H1 (cell line): ENCODE measurements at regions not wholly inside any gene's neighbourhood (a gene's known extent, or its start where the extent isn't known, plus 50 kb on each side); places are given as distances from the start of the nearest gene placed in this dataset.

Experiments used
- CTCF ChIA-PET: fragments of 300-600 bp; sonication (Branson Sonifier 250); formaldehyde crosslinking; loops from one replicate; lab custom pipeline; 2021; ENCODE audit not compliant: partially characterized antibody; lab: Charles Lee
- POLR2A ChIA-PET: fragments of 300-600 bp; sonication (Branson Sonifier 250); formaldehyde crosslinking; loops from one replicate; lab custom pipeline; 2021; ENCODE audit warnings: inconsistent platforms; ENCODE audit not compliant: partially characterized antibody; lab: Charles Lee
- DNase-seq, 2 experiments: peaks; one replicate each; pipeline versions ENCODE4 v3.0.0 to v3.0.0-alpha.2; 2010 to 2022; ENCODE audit warnings: low spot score in 2 of 2, low read depth in 1 of 2, mixed read lengths in 1 of 2
- FAIRE-seq: peaks from 2 replicates; lab custom pipeline; 2011; peaks lifted over from hg19 to GRCh38; lab: Jason Lieb, UNC
- H2AFZ ChIP-seq: 2 replicates; pipeline ENCODE4 v1.8.1; 2012; ENCODE audit warnings: low read length, inconsistent platforms
- H2AK5ac ChIP-seq: 2 replicates; pipeline ENCODE4 v1.6.1; 2013; ENCODE audit warnings: low read depth, low read length
- H2BK120ac ChIP-seq: replicated peaks from 2 replicates; pipeline ENCODE3; 2013; ENCODE audit warnings: low read depth, low read length, inconsistent platforms
- H2BK12ac ChIP-seq: 2 replicates; pipeline ENCODE4 v1.6.1; 2013; ENCODE audit warnings: low read depth, low read length
- H2BK15ac ChIP-seq: 2 replicates; pipeline ENCODE4 v1.6.1; 2013; ENCODE audit warnings: low read length
- H2BK20ac ChIP-seq: 2 replicates; pipeline ENCODE4 v1.6.1; 2013; ENCODE audit warnings: low read length
- H2BK5ac ChIP-seq: 2 replicates; pipeline ENCODE4 v1.6.1; 2013; ENCODE audit warnings: low read depth, low read length
- H3K14ac ChIP-seq: 2 replicates; pipeline ENCODE4 v1.6.1; 2013; ENCODE audit warnings: inconsistent platforms; ENCODE audit not compliant: insufficient read length
- H3K18ac ChIP-seq: 2 replicates; pipeline ENCODE4 v1.6.1; 2013; ENCODE audit warnings: low read length; ENCODE audit errors: extremely low read depth
- H3K23ac ChIP-seq: 2 replicates; pipeline ENCODE4 v1.6.1; 2013; ENCODE audit warnings: inconsistent platforms; ENCODE audit not compliant: insufficient read length
- H3K23me2 ChIP-seq: 2 replicates; pipeline ENCODE4 v1.6.1; 2013; ENCODE audit warnings: low read depth, low read length
- H3K27ac ChIP-seq: 2 replicates; pipeline ENCODE4 v1.6.1; 2011; ENCODE audit warnings: low read depth, low read length, inconsistent platforms
- H3K27me3 ChIP-seq, 4 experiments: replicated peaks in 1 of 4; 1 replicate in 1 of 4; 2 replicates in 3 of 4; pipeline versions ENCODE4 v1.6.1 to v1.8.1; 2011 to 2013; ENCODE audit warnings: low read length in 3 of 4, mild to moderate bottlenecking in 3 of 4, inconsistent platforms in 2 of 4, mixed read lengths in 2 of 4, moderate library complexity in 1 of 4; ENCODE audit not compliant: control insufficient read depth in 3 of 4, insufficient read depth in 3 of 4; ENCODE audit errors: extremely low read depth in 1 of 4
- H3K36me3 ChIP-seq, 4 experiments: 2 replicates each; pipeline versions ENCODE4 v1.6.1 to v1.8.1; 2011 to 2013; ENCODE audit warnings: mild to moderate bottlenecking in 4 of 4, low read length in 3 of 4, moderate library complexity in 2 of 4, control low read depth in 1 of 4, inconsistent platforms in 1 of 4; ENCODE audit not compliant: insufficient read depth in 4 of 4, control insufficient read depth in 2 of 4
- H3K4ac ChIP-seq: replicated peaks from 2 replicates; pipeline ENCODE3; 2013; ENCODE audit warnings: low read length, low read depth, mixed read lengths, inconsistent platforms; ENCODE audit not compliant: insufficient read length
- H3K4me1 ChIP-seq, 4 experiments: replicated peaks in 1 of 4; 1 replicate in 1 of 4; 2 replicates in 3 of 4; pipeline versions ENCODE4 v1.6.1 to v1.8.1; 2011 to 2013; ENCODE audit warnings: low read length in 3 of 4, inconsistent platforms in 2 of 4, mixed read lengths in 1 of 4; ENCODE audit not compliant: insufficient read depth in 4 of 4, control insufficient read depth in 3 of 4
- H3K4me2 ChIP-seq, 2 experiments: 2 replicates each; pipeline versions ENCODE4 v1.6.1 to v1.8.1; 2011 to 2013; ENCODE audit warnings: low read depth in 2 of 2, low read length in 2 of 2, control low read depth in 1 of 2, inconsistent platforms in 1 of 2, mild to moderate bottlenecking in 1 of 2; ENCODE audit not compliant: insufficient read depth in 1 of 2
- H3K4me3 ChIP-seq, 4 experiments: fragments of 200-600, 300-600 bp in 1 of 4; sonication (generic), shearing (Covaris generic), sonication (Bioruptor Twin) in 1 of 4; 2 replicates each; pipeline versions ENCODE4 v1.5.1 to v1.8.1; 2011 to 2016; ENCODE audit warnings: low read length in 4 of 4, low read depth in 3 of 4, control low read depth in 2 of 4, inconsistent platforms in 2 of 4, mild to moderate bottlenecking in 2 of 4, mixed read lengths in 1 of 4, moderate library complexity in 1 of 4; ENCODE audit not compliant: insufficient read depth in 2 of 4; ENCODE audit errors: extremely low read depth in 1 of 4
- H3K56ac ChIP-seq: replicated peaks from 2 replicates; pipeline ENCODE3; 2013; ENCODE audit warnings: low read depth, mild to moderate bottlenecking, mixed read lengths, low read length, inconsistent platforms; ENCODE audit not compliant: insufficient read length
- H3K79me1 ChIP-seq: 2 replicates; pipeline ENCODE4 v1.6.1; 2013; ENCODE audit warnings: low read depth, low read length, control low read depth
- H3K79me2 ChIP-seq, 2 experiments: 2 replicates each; pipeline versions ENCODE4 v1.6.1 to v1.8.1; 2012 to 2013; ENCODE audit warnings: low read length in 2 of 2, mild to moderate bottlenecking in 2 of 2, inconsistent platforms in 1 of 2; ENCODE audit not compliant: insufficient read depth in 2 of 2, control insufficient read depth in 1 of 2
- H3K9ac ChIP-seq, 4 experiments: replicated peaks in 1 of 4; 1 replicate in 1 of 4; 2 replicates in 3 of 4; pipeline versions ENCODE4 v1.6.1 to v1.8.1; 2011 to 2013; ENCODE audit warnings: low read depth in 3 of 4, low read length in 3 of 4, control low read depth in 2 of 4, mild to moderate bottlenecking in 2 of 4, moderate library complexity in 2 of 4, inconsistent platforms in 1 of 4; ENCODE audit errors: extremely low read depth in 1 of 4
- H3K9me3 ChIP-seq, 2 experiments: 2 replicates each; pipeline versions ENCODE4 v1.6.1 to v1.8.1; 2012 to 2013; ENCODE audit warnings: mild to moderate bottlenecking in 2 of 2, moderate library complexity in 2 of 2, control low read depth in 1 of 2, inconsistent platforms in 1 of 2, low read depth in 1 of 2, low read length in 1 of 2, mixed read lengths in 1 of 2; ENCODE audit not compliant: insufficient read depth in 2 of 2
- H4K20me1 ChIP-seq, 2 experiments: replicated peaks in 1 of 2; 2 replicates each; pipeline versions ENCODE3 to v1.8.1; 2011 to 2013; ENCODE audit warnings: inconsistent platforms in 2 of 2, low read length in 2 of 2, mild to moderate bottlenecking in 1 of 2; ENCODE audit not compliant: insufficient read depth in 2 of 2, control insufficient read depth in 1 of 2
- H4K5ac ChIP-seq: 2 replicates; pipeline ENCODE4 v1.6.1; 2013; ENCODE audit warnings: low read length, low read depth, mixed read lengths, inconsistent platforms; ENCODE audit not compliant: insufficient read length
- H4K8ac ChIP-seq: 2 replicates; pipeline ENCODE4 v1.8.0; 2013; ENCODE audit warnings: mild to moderate bottlenecking, moderate library complexity, low read length, inconsistent platforms; ENCODE audit not compliant: insufficient read depth; ENCODE audit errors: extremely low read depth
- H4K91ac ChIP-seq: replicated peaks from 2 replicates; pipeline ENCODE3; 2013; ENCODE audit warnings: low read length, mixed read lengths, inconsistent platforms; ENCODE audit not compliant: insufficient read length
- BCL11A ChIP-seq, 2 experiments: IDR thresholded peaks; one replicate each; pipeline ENCODE4 v1.6.1; 2011; ENCODE audit warnings: low read depth in 2 of 2, low read length in 2 of 2, mild to moderate bottlenecking in 2 of 2
- CHD2 ChIP-seq: IDR thresholded peaks from 2 replicates; pipeline ENCODE4 v1.6.1; 2012; ENCODE audit warnings: low read length, improper control_type of control experiment
- EGR1 ChIP-seq: IDR thresholded peaks from 2 replicates; pipeline ENCODE4 v1.6.1; 2011; ENCODE audit warnings: low read depth, low read length, borderline replicate concordance
- EZH2 ChIP-seq: fragments of 200-600 bp; sonication (generic); IDR thresholded peaks from 2 replicates; pipeline ENCODE4 v1.7.1; 2012; ENCODE audit warnings: low read depth, mild to moderate bottlenecking, moderate library complexity, low read length, inconsistent platforms; ENCODE audit not compliant: severe bottlenecking
- FOSL1 ChIP-seq: IDR thresholded peaks from 2 replicates; pipeline ENCODE4 v1.6.1; 2011; ENCODE audit warnings: mild to moderate bottlenecking, low read depth, low read length, moderate library complexity; ENCODE audit not compliant: insufficient read depth
- JUND ChIP-seq: IDR thresholded peaks from 2 replicates; pipeline ENCODE4 v1.6.1; 2011; ENCODE audit warnings: mild to moderate bottlenecking, improper control_type of control experiment, low read length
- MAFK ChIP-seq: IDR thresholded peaks from 2 replicates; pipeline ENCODE4 v1.6.1; 2012; ENCODE audit warnings: low read depth, mild to moderate bottlenecking, improper control_type of control experiment, low read length
- POLR2A ChIP-seq, 2 experiments: IDR thresholded peaks; 1 replicate in 1 of 2; 2 replicates in 1 of 2; pipeline ENCODE4 v1.6.1; 2011; ENCODE audit warnings: low read depth in 2 of 2, low read length in 2 of 2, mild to moderate bottlenecking in 2 of 2; ENCODE audit errors: control extremely low read depth in 1 of 2
- RNF2 ChIP-seq: fragments of 200-900, 300-1000 bp; sonication (generic); IDR thresholded peaks from 2 replicates; pipeline ENCODE4 v1.7.1; 2016; ENCODE audit warnings: borderline replicate concordance, low read depth, mild to moderate bottlenecking, antibody characterized with exemption, low read length; ENCODE audit not compliant: poor library complexity, severe bottlenecking; ENCODE audit errors: missing control alignments
- ZNF274 ChIP-seq: IDR thresholded peaks from 2 replicates; pipeline ENCODE4 v1.7.0; 2012; ENCODE audit warnings: low read length, borderline replicate concordance; ENCODE audit errors: extremely low read depth
- WGBS, 2 experiments: shearing (Covaris generic) in 1 of 2; methylation state at CpG; one replicate each; pipeline versions ENCODE4 v1.1.6 to v1.1.7; 2013 to 2015; ENCODE audit warnings: low lambda C conversion rate in 2 of 2, mixed read lengths in 2 of 2, inconsistent platforms in 1 of 2, low coverage in 1 of 2, missing lambda C conversion rate in 1 of 2; ENCODE audit not compliant: insufficient replicate concordance in 2 of 2, insufficient coverage in 1 of 2, insufficient read length in 1 of 2; ENCODE audit errors: extremely low coverage in 1 of 2, missing lambda C conversion rate in 1 of 2; 5-methylcytosine and 5-hydroxymethylcytosine counted together
- TF ChIP-seq, protein P1 (sequence below): IDR thresholded peaks from 2 replicates; pipeline ENCODE4 v1.6.1; 2012; ENCODE audit warnings: low read length, inconsistent platforms
- TF ChIP-seq, protein P2 (sequence below): IDR thresholded peaks from 2 replicates; pipeline ENCODE4 v1.6.1; 2011; ENCODE audit warnings: low read length, improper control_type of control experiment

DNA sequence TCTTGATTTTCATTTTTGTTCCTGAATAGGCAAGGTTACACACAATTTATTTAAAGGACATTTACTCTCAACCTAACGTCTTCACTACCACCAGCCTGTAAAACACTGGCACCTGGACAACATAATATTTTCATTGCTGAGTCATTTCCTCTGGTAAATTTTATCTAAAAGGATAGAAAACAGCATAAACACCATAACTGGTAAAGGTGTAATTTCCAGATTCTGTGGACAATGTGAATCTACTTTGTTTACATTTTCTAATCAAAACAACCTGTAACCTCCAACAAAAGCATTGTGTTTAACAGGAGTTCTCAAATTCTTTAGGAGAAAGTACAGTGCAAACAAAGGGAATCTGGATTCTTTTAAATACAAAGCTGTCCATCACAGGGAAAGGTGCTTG lies 472.0 kb upstream of the AKR1E2 start:
- H2BK12ac ChIP-seq, result no peak overlapping the region
- no peak overlapping the region for H3K4me3 ChIP-seq
- no peak overlapping the region for H3K4ac ChIP-seq
- no peak overlapping the region for H3K27ac ChIP-seq
- no peak overlapping the region for H3K14ac ChIP-seq
- no peak overlapping the region for H3K18ac ChIP-seq
- no peaks in the 10 kb centered on the region for H3K79me1 ChIP-seq
- no peaks in the 10 kb centered on the region for H3K79me2 ChIP-seq
- H2AFZ ChIP-seq, result no peak overlapping the region
- 89% methylated on average over 1 of the region's 1 CpG; no CpG with 5 or more reads in 1 of the 2 experiments for WGBS, 2 experiments
- no peak overlapping the region for H2BK5ac ChIP-seq
- H3K27me3 ChIP-seq, result no peaks in the 10 kb centered on the region
- no peaks in the 10 kb centered on the region for H4K20me1 ChIP-seq
- DNase-seq (no peak), FAIRE-seq (no peak)
- peaks cover 0 to 2% (median 0%) of the 10 kb centered on the region in 4 experiments; a peak in 3 of 7 replicates for H3K4me1 ChIP-seq
- H3K9me3 ChIP-seq, result no peaks in the 10 kb centered on the region
- no peak overlapping the region for H3K4me2 ChIP-seq
- no peak overlapping the region for H4K5ac ChIP-seq
- no peak overlapping the region for H3K23ac ChIP-seq
- ChIA-PET CTCF (interaction anchor here (1.1 kb wide), 1 partner anchor 11 kb away, joined by 3 read pairs; no protein-coding TSS in a partner anchor), POLR2A (no interaction called here)
- H4K8ac ChIP-seq, result no peak overlapping the region
- no peak overlapping the region for H4K91ac ChIP-seq
- no peak overlapping the region for H2AK5ac ChIP-seq
- H2BK15ac ChIP-seq, result no peak overlapping the region
- no peak overlapping the region for H2BK20ac ChIP-seq
- H3K36me3 ChIP-seq, result no peaks in the 10 kb centered on the region
- no peak overlapping the region for H3K9ac ChIP-seq
- no peak overlapping the region for H3K56ac ChIP-seq
- H3K23me2 ChIP-seq, result no peaks in the 10 kb centered on the region
- no peak overlapping the region for H2BK120ac ChIP-seq
- TF ChIP-seq, protein P1, sequence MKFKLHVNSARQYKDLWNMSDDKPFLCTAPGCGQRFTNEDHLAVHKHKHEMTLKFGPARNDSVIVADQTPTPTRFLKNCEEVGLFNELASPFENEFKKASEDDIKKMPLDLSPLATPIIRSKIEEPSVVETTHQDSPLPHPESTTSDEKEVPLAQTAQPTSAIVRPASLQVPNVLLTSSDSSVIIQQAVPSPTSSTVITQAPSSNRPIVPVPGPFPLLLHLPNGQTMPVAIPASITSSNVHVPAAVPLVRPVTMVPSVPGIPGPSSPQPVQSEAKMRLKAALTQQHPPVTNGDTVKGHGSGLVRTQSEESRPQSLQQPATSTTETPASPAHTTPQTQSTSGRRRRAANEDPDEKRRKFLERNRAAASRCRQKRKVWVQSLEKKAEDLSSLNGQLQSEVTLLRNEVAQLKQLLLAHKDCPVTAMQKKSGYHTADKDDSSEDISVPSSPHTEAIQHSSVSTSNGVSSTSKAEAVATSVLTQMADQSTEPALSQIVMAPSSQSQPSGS, result no peak
- TF ChIP-seq ZNF274 (no peak), RNF2 (no peak), CHD2 (no peak), FOSL1 (no peak), JUND (no peak), EGR1 (no peak), BCL11A (IDR thresholded peaks at IDR 0.05; ENCODE audit: low read depth in 2 of 2, low read length in 2 of 2) (no peak), MAFK (no peak), EZH2 (no peak), POLR2A (IDR thresholded peaks at IDR 0.05; ENCODE audit: control extremely low read depth in 1 of 2, low read depth in 2 of 2, low read length in 2 of 2) (no peak)
- TF ChIP-seq, protein P2, sequence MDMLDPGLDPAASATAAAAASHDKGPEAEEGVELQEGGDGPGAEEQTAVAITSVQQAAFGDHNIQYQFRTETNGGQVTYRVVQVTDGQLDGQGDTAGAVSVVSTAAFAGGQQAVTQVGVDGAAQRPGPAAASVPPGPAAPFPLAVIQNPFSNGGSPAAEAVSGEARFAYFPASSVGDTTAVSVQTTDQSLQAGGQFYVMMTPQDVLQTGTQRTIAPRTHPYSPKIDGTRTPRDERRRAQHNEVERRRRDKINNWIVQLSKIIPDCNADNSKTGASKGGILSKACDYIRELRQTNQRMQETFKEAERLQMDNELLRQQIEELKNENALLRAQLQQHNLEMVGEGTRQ, result no peak
